Cardiac septum (tissue), 1 donor: ENCODE measurements at regions not wholly inside any gene's neighbourhood (a gene's known extent, or its start where the extent isn't known, plus 50 kb on each side); places are given as distances from the start of the nearest gene placed in this dataset.
"Not testable (repeated sequence)": the region's sequence is repeated elsewhere in the genome, so short reads cannot be mapped to it uniquely, and the experiment has no call there.

Source experiments
- DNase-seq: peaks from one replicate; pipeline ENCODE4 v3.0.0-alpha.2; 2020; ENCODE audit warnings: low spot score
- intact Hi-C: fragments of 100-400 bp; cut with DNase I; formaldehyde crosslinking; loops from one replicate; pipeline ENCODE4 v1.14.0; 2022
- donor health status: DM: no; HTN: no; CAD: no.

DNA sequence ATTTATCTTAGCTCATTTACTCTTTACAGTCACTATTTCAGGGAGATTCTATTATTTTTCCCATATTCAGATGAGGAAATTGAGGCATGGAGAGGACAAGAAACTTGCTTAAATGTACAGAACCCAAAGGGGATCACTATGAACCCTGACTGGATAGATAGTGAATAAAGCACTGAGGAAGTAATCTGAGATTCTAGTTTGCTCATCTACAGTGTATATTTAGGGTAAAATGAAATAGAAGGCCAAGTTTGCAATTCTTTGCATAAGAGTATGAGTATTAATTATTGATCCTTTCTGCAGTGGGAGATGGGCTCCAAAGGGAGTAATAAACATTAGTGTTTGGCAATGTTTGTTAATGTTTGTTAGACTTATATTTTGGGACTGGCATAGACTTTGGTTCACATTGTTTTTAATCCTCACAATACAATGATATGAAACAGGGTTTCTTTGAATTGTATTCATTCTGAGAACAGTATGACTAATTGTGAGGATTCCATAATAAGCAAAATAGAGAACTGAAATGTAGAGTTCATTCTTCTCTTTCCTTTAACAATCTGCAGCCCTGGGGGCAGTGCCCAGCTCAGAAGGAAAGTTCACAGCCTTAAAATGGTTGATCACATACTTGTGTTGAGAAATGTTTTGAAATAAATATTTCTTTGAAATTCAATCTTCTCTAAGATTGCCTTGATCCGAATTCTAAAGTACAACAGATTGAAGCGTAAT lies 131.0 kb upstream of the ZNF804B start:
- DNase-seq, result no peak
- intact Hi-C loops, result no loop called here

DNA sequence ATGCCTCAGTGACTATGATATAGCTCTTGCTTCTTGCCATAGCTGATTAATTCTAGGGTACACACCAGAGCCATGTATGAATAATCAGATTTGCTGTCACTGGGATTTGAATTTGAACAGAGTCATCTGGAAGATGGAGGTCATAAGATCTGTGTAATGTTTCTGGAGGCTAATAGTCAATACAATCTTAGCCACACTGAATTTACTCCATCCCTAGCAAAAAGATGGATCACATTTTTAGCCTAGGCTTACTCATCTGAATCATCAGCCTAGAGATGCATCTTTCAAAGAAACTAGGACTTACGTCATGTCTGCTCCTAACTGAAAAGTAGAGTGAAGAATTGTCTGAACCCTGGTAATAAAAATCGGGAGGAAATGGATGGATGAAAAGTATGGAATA lies 142.3 kb upstream of the ZNF804B start:
- intact Hi-C loops, result no loop called here
- DNase-seq, result no peak

- intact Hi-C loops, result no loop called here
Measured at GRCh38 chr7:88615336-88615735, 144.2 kb upstream of the ZNF804B start.

DNA sequence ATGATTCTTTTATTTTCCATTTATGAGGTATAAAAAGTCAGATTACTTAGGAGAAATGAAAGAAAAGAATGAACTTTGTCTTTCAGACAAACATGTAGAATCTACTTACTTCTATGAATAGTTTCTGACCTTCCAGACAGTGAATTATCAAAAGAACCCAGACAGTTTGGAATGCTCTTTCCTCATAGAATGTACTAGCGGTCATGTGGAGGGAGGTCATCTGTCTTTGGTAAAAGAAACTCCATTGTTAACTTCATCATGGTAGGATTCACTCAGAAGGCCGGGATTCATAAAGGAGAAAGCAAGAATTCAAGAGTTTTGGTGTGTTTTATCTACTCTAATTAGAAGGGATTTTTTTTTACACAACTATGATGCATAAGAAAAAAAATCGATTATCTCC lies 144.8 kb upstream of the ZNF804B start:
- intact Hi-C loops, result no loop called here
- no peak for DNase-seq

More at GRCh38 chr7:88615336-88615735, 144.2 kb upstream of the ZNF804B start:
- DNase-seq, result no peak

DNA sequence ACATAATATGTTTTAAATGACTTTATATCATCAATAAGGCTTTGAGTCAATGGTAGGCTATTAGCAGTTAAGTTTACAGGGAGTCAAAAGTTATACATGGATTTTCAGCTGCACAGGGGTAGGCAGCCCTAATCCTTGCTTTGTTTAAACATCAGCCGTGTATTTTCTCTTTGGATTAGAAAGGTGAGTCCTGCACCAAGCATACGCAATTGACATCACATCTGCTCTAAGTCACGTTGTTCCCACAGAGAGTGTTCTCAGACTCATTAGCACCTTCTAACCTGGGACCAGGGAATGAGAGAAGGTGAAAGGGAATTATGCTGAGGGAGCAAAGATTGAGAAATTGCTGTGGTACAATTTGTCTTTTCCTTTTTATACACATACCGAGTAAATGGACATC lies 148.6 kb upstream of the ZNF804B start:
- intact Hi-C loops, result no loop called here

GRCh38 chr7:88600695-88601094 lies 158.8 kb upstream of the ZNF804B start:
- intact Hi-C loops, result no loop called here
- no peak for DNase-seq

More for the DNA sequence above, 148.6 kb upstream of the ZNF804B start:
- DNase-seq, result no peak

- DNase-seq, result no peak
- intact Hi-C loops, result no loop called here
Measured at GRCh38 chr7:88599528-88599927, 160.0 kb upstream of the ZNF804B start.

GRCh38 chr7:88597941-88598425 lies 161.5 kb upstream of the ZNF804B start:
- no peak for DNase-seq
- intact Hi-C loops, result no loop called here

DNA sequence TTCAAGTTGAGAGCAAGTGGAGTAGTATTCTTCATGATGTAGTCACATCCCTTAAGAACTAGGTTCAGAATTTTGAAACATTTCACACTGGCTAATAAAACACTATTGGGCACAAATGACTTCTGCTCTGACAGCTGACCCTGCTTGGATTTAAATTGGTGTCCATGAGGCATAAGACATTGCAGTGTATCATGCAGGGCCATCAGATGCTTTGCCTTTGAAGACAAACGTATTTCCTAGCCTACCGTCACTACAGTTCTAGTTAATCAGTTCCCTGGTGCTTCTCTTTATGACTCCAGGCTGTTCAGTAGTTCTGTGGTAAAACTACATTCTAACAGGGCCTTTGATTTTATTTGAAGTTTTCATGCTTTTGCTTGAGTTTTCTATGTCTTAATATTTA lies 168.5 kb upstream of the ZNF804B start:
- no peak for DNase-seq
- intact Hi-C loops, result no loop called here

- intact Hi-C loops, result no loop called here
- no peak for DNase-seq
Measured at GRCh38 chr7:88589927-88590326, 169.6 kb upstream of the ZNF804B start.

- intact Hi-C loops, result no loop called here
- no peak for DNase-seq
Measured at GRCh38 chr7:88586890-88587289, 172.6 kb upstream of the ZNF804B start.

- intact Hi-C loops, result no loop called here
- DNase-seq, result no peak
Measured at GRCh38 chr7:88586219-88586618, 173.3 kb upstream of the ZNF804B start.

GRCh38 chr7:88576720-88577119 lies 182.8 kb upstream of the ZNF804B start:
- no peak for DNase-seq
- intact Hi-C loops, result no loop called here

DNA sequence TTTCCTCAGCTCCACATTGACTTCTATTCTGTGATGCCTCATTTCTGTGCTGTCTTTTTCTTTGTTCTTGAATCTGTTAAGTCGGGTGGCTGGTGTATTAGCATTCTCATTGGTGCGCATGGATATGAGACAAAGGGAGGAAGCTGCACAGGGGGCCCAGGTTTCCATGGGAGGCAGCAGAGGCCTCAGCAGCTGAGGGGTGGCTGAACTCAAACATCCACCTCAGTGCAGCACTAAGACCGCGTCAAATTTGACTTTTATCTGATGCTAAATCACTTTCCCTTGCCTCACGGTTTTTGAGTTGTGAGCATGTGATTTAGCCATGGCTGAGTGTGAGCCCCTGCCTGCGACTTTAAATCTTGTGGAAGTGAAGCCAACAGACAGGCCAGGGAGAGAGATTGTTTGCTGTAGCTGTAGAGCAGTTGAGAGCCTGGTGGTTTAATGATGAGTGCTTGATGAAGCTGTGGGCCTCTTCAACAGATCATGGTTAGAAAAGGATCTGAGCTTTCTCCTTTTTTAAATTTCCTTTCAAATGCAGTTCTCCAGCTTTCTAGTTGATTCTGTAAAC lies 193.3 kb upstream of the ZNF804B start:
- no peak for DNase-seq
- intact Hi-C loops, result no loop called here

DNA sequence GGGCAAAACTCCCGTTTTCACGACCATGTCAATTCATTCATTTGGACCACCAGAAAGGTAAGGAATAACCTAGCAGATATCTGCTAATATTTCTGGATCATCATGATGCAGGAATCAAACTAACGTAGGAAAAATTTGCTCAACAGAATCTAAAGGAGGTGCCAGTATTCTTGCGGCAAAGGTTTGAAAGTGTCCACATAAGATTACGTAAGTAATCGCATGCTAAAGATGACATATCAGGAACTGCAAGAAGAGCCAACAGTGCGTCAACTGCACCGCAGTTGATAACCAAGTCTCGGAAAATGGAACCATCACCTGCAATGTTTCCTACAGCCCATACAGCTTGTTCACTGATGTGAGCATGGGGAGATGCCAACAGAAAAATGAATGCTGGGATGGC lies 194.1 kb upstream of the ZNF804B start:
- no peak for DNase-seq
- intact Hi-C loops, result no loop called here

DNA sequence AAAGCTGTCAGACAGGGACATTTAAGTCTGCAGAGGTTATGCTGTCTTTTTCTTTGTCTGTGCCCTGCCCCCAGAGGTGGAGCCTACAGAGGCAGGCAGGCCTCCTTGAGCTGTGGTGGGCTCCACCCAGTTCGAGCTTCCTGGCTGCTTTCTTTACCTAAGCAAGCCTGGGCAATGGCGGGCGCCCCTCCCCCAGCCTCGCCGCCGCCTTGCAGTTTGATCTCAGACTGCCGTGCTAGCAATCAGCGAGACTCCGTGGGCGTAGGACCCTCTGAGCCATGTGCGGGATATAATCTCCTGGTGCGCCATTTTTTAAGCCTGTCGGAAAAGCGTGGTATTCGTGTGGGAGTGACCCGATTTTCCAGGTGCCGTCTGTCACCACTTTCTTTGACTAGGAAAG lies 203.1 kb upstream of the ZNF804B start:
- intact Hi-C loops, result not testable (repeated sequence)

DNA sequence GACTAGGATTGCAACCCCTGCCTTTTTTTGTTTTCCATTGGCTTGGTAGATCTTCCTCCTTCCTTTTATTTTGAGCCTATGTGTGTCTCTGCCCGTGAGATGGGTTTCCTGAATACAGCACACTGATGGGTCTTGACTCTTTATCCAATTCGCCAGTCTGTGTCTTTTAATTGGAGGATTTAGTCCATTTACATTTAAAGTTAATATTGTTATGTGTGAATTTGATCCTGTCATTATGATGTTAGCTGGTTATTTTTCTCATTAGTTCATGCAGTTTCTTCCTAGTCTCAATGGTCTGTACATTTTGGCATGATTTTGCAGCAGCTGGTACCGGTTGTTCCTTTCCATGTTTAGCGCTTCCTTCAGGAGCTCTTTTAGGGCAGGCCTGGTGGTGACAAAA lies 204.7 kb upstream of the ZNF804B start:
- intact Hi-C loops, DNase-seq: not testable (repeated sequence)

More for the DNA sequence above, 203.1 kb upstream of the ZNF804B start:
- DNase-seq, result not testable (repeated sequence)

DNA sequence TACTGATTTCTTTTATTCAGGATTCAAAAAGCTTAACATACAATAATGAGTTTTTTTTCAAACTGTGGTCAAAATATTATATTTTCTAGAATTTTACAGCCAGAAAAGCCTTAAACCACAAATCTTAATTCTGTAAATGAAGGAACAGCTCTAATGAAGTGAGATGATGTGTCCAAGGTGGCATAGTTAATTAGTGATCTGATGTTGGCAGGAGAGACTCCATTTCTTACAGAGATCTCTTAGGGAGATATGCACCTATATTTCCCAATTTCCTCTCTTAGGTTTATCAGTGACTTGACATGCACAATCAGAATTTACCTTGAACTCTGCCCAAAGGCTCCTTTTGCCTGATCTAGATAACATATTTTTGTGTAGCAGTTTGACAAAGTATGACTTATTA lies 211.1 kb upstream of the ZNF804B start:
- no peak for DNase-seq
- intact Hi-C loops, result no loop called here

DNA sequence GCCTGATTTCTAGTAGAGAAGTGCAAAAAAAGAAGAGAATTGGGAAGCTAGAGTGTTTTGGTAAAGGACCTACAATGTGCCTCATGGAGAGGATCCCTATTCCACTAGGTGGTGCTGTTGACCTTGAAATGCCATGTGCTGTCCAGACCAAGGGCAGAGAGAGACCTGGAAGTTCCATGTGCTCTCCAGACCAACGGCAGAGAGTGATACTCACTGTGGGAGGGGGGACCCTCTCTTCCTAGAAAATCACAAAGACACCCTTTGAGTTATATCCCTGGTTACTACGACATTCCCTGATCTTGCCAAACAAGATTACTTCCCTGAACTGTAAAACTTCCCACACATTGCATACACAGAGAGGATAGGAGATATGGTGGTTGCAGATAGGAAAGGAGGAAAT lies 212.7 kb upstream of the ZNF804B start:
- DNase-seq, result no peak
- intact Hi-C loops, result no loop called here

GRCh38 chr7:88545663-88546062 lies 213.8 kb upstream of the ZNF804B start:
- intact Hi-C loops, result no loop called here
- DNase-seq, result no peak

DNA sequence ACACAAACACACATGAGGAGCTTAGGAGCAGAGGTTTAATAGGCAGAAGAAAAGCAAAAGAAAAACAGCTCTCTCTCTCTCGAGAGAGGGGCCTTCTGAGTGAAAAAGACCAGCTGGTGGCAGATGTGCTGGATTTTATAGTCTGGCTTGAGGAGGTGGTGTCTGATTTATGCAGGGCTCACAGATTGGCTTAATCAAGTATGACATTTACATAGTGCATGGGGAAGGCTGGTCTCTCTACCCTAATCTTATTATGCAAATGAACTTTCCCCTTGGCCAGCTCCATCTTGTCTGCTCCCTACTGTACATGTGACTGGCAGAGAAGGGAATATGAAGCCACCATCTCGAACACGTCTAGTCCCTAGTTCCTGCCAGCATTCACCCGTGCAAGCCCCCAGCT lies 219.5 kb upstream of the ZNF804B start:
- intact Hi-C loops, result no loop called here
- no peak for DNase-seq
